Kidney (tissue), 13 donors: ENCODE measurements at regions not wholly inside any gene's neighbourhood (a gene's known extent, or its start where the extent isn't known, plus 50 kb on each side); places are given as distances from the start of the nearest gene placed in this dataset.

Experiments
- DNase-seq, 5 donors: peaks; one replicate each; pipeline ENCODE4 v3.0.0-alpha.2; 2013 to 2020
- FAIRE-seq: peaks from 2 replicates; lab custom pipeline; 2012; peaks lifted over from hg19 to GRCh38; lab: Jason Lieb, UNC
- H3K27ac ChIP-seq, 2 donors: one replicate each; pipeline ENCODE4 v1.7.0; 2013; ENCODE audit warnings: low read depth in 2 of 2, low read length in 2 of 2, inconsistent platforms in 1 of 2
- H3K27me3 ChIP-seq: one replicate; pipeline ENCODE4 v1.7.1; 2013; ENCODE audit warnings: low read length, inconsistent platforms; ENCODE audit not compliant: control insufficient read depth, insufficient read depth
- H3K36me3 ChIP-seq, 3 donors: one replicate each; pipeline versions ENCODE4 v1.7.0 to v1.7.1; 2013; ENCODE audit warnings: low read length in 3 of 3, control low read depth in 1 of 3, inconsistent platforms in 1 of 3; ENCODE audit not compliant: insufficient read depth in 3 of 3, control insufficient read depth in 2 of 3
- H3K4me1 ChIP-seq, 3 donors: one replicate each; pipeline versions ENCODE4 v1.7.0 to v1.7.1; 2013; ENCODE audit warnings: low read length in 3 of 3, inconsistent platforms in 1 of 3, low read depth in 1 of 3; ENCODE audit not compliant: control insufficient read depth in 2 of 3, insufficient read depth in 2 of 3
- H3K4me3 ChIP-seq, 3 donors: one replicate each; pipeline versions ENCODE4 v1.7.0 to v1.8.1; 2013; ENCODE audit warnings: low read length in 3 of 3, control low read depth in 1 of 3, inconsistent platforms in 1 of 3
- H3K9ac ChIP-seq, 3 donors: one replicate each; pipeline versions ENCODE4 v1.7.0 to v1.7.1; 2013; ENCODE audit warnings: low read length in 3 of 3, control low read depth in 1 of 3, inconsistent platforms in 1 of 3
- H3K9me3 ChIP-seq, 3 donors: one replicate each; pipeline versions ENCODE4 v1.7.0 to v1.7.1; 2013; ENCODE audit warnings: low read length in 3 of 3, control low read depth in 1 of 3, inconsistent platforms in 1 of 3; ENCODE audit not compliant: control insufficient read depth in 2 of 3, insufficient read depth in 1 of 3
- CTCF ChIP-seq: IDR thresholded peaks from 3 replicates; pipeline ENCODE4 v1.5.1; 2012; ENCODE audit warnings: mild to moderate bottlenecking, moderate library complexity, borderline replicate concordance; ENCODE audit not compliant: insufficient read depth; ENCODE audit errors: extremely low read depth
- intact Hi-C: fragments of 100-400 bp; cut with DNase I; formaldehyde crosslinking; loops from one replicate; pipeline ENCODE4 v1.11.1; 2022
- donor health status: control.
- donor health status: control.
- donor health status: control.
- donor health status: control.
- donor health status: control.
- donor health status: DM: yes; HTN: yes; CAD: no.
- donor health status: Normal renal cell carcinoma (clear cell type).

DNA sequence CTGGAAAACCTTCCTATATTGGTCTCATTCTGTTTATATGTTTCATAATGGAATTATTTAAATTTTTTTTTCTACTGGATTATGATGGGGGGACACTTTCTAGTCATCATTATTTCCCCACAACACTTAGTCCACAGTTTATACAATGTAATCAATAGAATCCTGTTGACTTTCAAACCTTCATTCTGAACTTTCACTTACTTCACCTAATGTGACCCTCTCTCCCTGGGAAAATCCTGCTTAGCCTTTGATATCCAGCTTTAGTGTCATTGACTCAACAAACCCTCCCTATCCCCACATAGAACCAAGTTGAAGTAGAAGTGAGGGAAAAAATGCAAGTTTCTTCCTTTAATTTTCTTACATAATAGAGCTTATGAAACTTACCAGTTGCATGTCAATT is 666.0 kb downstream of the MECOM start:
- no peak for FAIRE-seq
- no peak overlapping the region for H3K9ac ChIP-seq
- no peaks in the 10 kb centered on the region for H3K27me3 ChIP-seq
- TF ChIP-seq CTCF = no peak
- no peaks in the 10 kb centered on the region for H3K36me3 ChIP-seq
- intact Hi-C loops = no loop called here
- no peaks in the 10 kb centered on the region for H3K4me1 ChIP-seq
- H3K27ac ChIP-seq = no peak overlapping the region
- H3K9me3 ChIP-seq = no peaks in the 10 kb centered on the region
- no peak overlapping the region for H3K4me3 ChIP-seq
- DNase-seq = no peak

DNA sequence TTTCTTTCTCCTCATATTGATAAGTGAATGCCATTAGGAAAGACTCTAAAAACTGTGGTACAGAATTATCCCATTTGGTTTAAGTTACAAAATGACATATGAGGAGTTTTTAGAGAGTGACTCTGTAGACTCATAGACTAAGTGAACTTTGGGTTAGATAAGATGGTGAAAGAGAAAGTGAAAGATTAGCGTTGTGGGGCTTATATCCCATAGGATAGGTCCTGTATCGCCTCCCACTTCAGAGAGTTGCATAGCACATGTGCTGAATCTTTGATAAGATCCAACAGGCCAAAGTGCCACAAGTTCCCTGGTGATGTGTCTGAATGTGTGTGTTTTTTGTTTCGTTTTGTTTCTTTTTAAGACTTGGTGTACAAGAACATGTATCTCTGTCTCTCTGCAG is 666.9 kb downstream of the MECOM start:
- no peak overlapping the region for H3K9ac ChIP-seq
- no peaks in the 10 kb centered on the region for H3K27me3 ChIP-seq
- intact Hi-C loops = no loop called here
- H3K4me3 ChIP-seq = no peak overlapping the region
- no peaks in the 10 kb centered on the region for H3K4me1 ChIP-seq
- FAIRE-seq (no peak), DNase-seq (no peak)
- no peak for TF ChIP-seq CTCF
- no peaks in the 10 kb centered on the region for H3K9me3 ChIP-seq
- H3K36me3 ChIP-seq = no peaks in the 10 kb centered on the region
- no peak overlapping the region for H3K27ac ChIP-seq

- no peak for FAIRE-seq
- TF ChIP-seq CTCF = no peak
These were observed 668.4 kb downstream of the MECOM start for GRCh38 chr3:168995129-168995528.

DNA sequence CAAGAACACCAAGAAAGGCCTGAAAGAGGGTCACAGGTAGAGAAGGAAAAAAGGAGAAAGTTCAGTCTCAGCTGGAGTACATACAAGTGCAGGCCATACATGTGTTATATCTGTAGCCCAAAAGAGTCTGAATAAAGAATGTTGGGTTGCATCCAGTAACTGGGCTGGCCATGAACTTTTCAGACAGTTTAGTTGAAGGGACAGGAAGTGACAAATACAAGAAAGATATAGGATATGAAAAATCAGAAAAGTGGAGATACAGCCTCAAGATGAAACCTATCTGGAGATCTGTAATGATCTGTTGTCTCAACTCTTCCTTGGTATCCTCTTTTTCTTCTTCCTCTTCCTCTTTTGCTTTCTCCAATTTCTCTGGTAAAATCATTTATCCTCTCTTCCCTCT is 671.7 kb downstream of the MECOM start:
- intact Hi-C loops = no loop called here
- FAIRE-seq (no peak), DNase-seq (peak in 1 of 5 donors; percentile 5)
- TF ChIP-seq CTCF = no peak
- Histone ChIP-seq H3K4me3 (no peak overlapping the region), H3K9ac (no peak overlapping the region), H3K27me3 (no peaks in the 10 kb centered on the region), H3K4me1 (no peaks in the 10 kb centered on the region), H3K9me3 (no peaks in the 10 kb centered on the region), H3K36me3 (no peaks in the 10 kb centered on the region), H3K27ac (no peak overlapping the region)

More at GRCh38 chr3:168995129-168995528, 668.4 kb downstream of the MECOM start:
- Histone ChIP-seq H3K36me3 (no peaks in the 10 kb centered on the region), H3K27me3 (no peaks in the 10 kb centered on the region), H3K27ac (no peak overlapping the region), H3K9ac (no peak overlapping the region), H3K9me3 (no peaks in the 10 kb centered on the region), H3K4me3 (no peak overlapping the region), H3K4me1 (no peaks in the 10 kb centered on the region)
- intact Hi-C loops = no loop called here
- DNase-seq = no peak
